HCT116 (cell line): ENCODE measurements at regions not wholly inside any gene's neighbourhood (a gene's known extent, or its start where the extent isn't known, plus 50 kb on each side); places are given as distances from the start of the nearest gene placed in this dataset.

Source experiments
- ATAC-seq: fragments of 200-7000 bp; cut with Tn5 transposase; 2 replicates; pipeline ENCODE4 v1.9.1; 2020; ENCODE audit warnings: mild to moderate bottlenecking, moderate library complexity
- BruUV-seq: library from RNA; stranded (reverse); fragments of 400-500 nt; replicated peaks from 2 replicates; lab custom pipeline; 2021; lab: Mats Ljungman, UMichigan
- CTCF ChIA-PET: fragments of 300-600 bp; sonication (Branson Sonifier 250); formaldehyde crosslinking; loops from one replicate; lab custom pipeline; 2021; ENCODE audit warnings: antibody characterized with exemption; lab: Charles Lee
- POLR2A ChIA-PET: fragments of 300-600, 350-600 bp; sonication (Branson Sonifier 250); formaldehyde crosslinking; loops from one replicate; lab custom pipeline; 2021; ENCODE audit warnings: antibody characterized with exemption; lab: Charles Lee
- RAD21 ChIA-PET, 2 experiments: fragments of 300-600 bp; sonication (Branson Sonifier 250); formaldehyde crosslinking; loops; one replicate each; lab custom pipeline; 2023; ENCODE audit warnings: low total read pairs in 2 of 2; ENCODE audit not compliant: uncharacterized antibody in 2 of 2, unreplicated experiment in 2 of 2, low non-redundant PET in 1 of 2; lab: Charles Lee
- DNase-seq: peaks from one replicate; pipeline ENCODE4 v3.0.0-alpha.2; 2010; ENCODE audit warnings: low read depth, low spot score
- H2AFZ ChIP-seq: fragments of 200-600 bp; shearing (Covaris generic), sonication (generic); 2 replicates; pipeline ENCODE4 v1.6.1; 2017; ENCODE audit warnings: low read depth, mixed run types, mixed read lengths, antibody characterized with exemption, low read length; ENCODE audit not compliant: poor library complexity, severe bottlenecking
- H3K27ac ChIP-seq: 2 replicates; pipeline ENCODE4 v1.5.1; 2012; ENCODE audit warnings: low read depth, low read length
- H3K27me3 ChIP-seq: fragments of 200-600 bp; sonication (generic); 2 replicates; pipeline ENCODE4 v1.6.1; 2016; ENCODE audit warnings: mixed run types, low read length, mixed read lengths; ENCODE audit not compliant: insufficient read depth
- H3K36me3 ChIP-seq, 2 experiments: fragments of 200-500 bp in 1 of 2; fragments of 200-600 bp in 1 of 2; sonication (Bioruptor generic) in 1 of 2; sonication (generic) in 1 of 2; 2 replicates each; pipeline versions ENCODE4 v1.5.1 to v1.6.1; 2014 to 2016; ENCODE audit warnings: low read length in 2 of 2, inconsistent platforms in 1 of 2, mixed read lengths in 1 of 2, mixed run types in 1 of 2; ENCODE audit not compliant: insufficient read depth in 2 of 2, control insufficient read depth in 1 of 2
- H3K4me1 ChIP-seq, 2 experiments: fragments of 200-600 bp in 1 of 2; sonication (generic) in 1 of 2; 2 replicates each; pipeline versions ENCODE4 v1.5.1 to v1.6.1; 2012 to 2017; ENCODE audit warnings: low read length in 2 of 2, inconsistent platforms in 1 of 2, mild to moderate bottlenecking in 1 of 2, mixed read lengths in 1 of 2, mixed run types in 1 of 2, moderate library complexity in 1 of 2; ENCODE audit not compliant: insufficient read depth in 2 of 2, control insufficient read depth in 1 of 2
- H3K4me2 ChIP-seq: fragments of 200-600 bp; sonication (generic); 2 replicates; pipeline ENCODE4 v1.6.1; 2017; ENCODE audit warnings: mixed run types, low read length, mixed read lengths
- H3K4me3 ChIP-seq, 2 experiments: fragments of 200-600 bp in 1 of 2; sonication (generic) in 1 of 2; replicated peaks in 1 of 2; 2 replicates each; pipeline ENCODE4 v1.5.1; 2011 to 2016; ENCODE audit warnings: low read length in 2 of 2, control low read depth in 1 of 2, low read depth in 1 of 2, mild to moderate bottlenecking in 1 of 2, mixed read lengths in 1 of 2, mixed run types in 1 of 2
- H3K79me2 ChIP-seq: fragments of 200-600 bp; sonication (generic); 2 replicates; pipeline ENCODE4 v1.6.1; 2017; ENCODE audit warnings: mild to moderate bottlenecking, mixed run types, low read length, moderate library complexity, mixed read lengths; ENCODE audit not compliant: insufficient read depth
- H3K9ac ChIP-seq: fragments of 200-600 bp; sonication (generic); 2 replicates; pipeline ENCODE4 v1.6.1; 2016; ENCODE audit warnings: low read length, mixed read lengths
- H3K9me2 ChIP-seq: fragments of 200-600 bp; sonication (generic), shearing (Covaris generic); 2 replicates; pipeline ENCODE4 v1.6.1; 2017; ENCODE audit warnings: mixed run types, mild to moderate bottlenecking, moderate library complexity; ENCODE audit not compliant: insufficient read depth
- H3K9me3 ChIP-seq, 2 experiments: fragments of 200-500 bp in 1 of 2; fragments of 200-600 bp in 1 of 2; sonication (Bioruptor generic) in 1 of 2; sonication (generic) in 1 of 2; 2 replicates each; pipeline ENCODE4 v1.6.1; 2014 to 2017; ENCODE audit warnings: low read length in 2 of 2, mixed read lengths in 2 of 2, inconsistent platforms in 1 of 2, low read depth in 1 of 2, mild to moderate bottlenecking in 1 of 2, mixed run types in 1 of 2, moderate library complexity in 1 of 2; ENCODE audit not compliant: control insufficient read depth in 1 of 2, insufficient read depth in 1 of 2
- H4K20me1 ChIP-seq: fragments of 200-600 bp; sonication (generic), shearing (Covaris generic); 2 replicates; pipeline ENCODE4 v1.6.1; 2017; ENCODE audit warnings: mixed run types, mild to moderate bottlenecking, moderate library complexity; ENCODE audit not compliant: insufficient read depth
- CBX3 ChIP-seq: IDR thresholded peaks from 2 replicates; pipeline ENCODE4 v1.6.1; 2012; ENCODE audit warnings: low read depth
- ELF1 ChIP-seq: IDR thresholded peaks from 2 replicates; pipeline ENCODE4 v1.6.1; 2012; ENCODE audit warnings: low read depth, borderline replicate concordance
- EZH2 ChIP-seq: fragments of 200-600 bp; sonication (generic); IDR thresholded peaks from 2 replicates; pipeline ENCODE4 v1.6.1; 2017; ENCODE audit warnings: antibody characterized with exemption, mixed run types
- EZH2phosphoT487 ChIP-seq: fragments of 200-600 bp; IDR thresholded peaks from 2 replicates; pipeline ENCODE4 v1.6.1; 2018; ENCODE audit warnings: antibody characterized with exemption, borderline replicate concordance
- FOSL1 ChIP-seq: IDR thresholded peaks from 2 replicates; pipeline ENCODE4 v1.6.1; 2012; ENCODE audit warnings: low read depth
- SIN3A ChIP-seq: IDR thresholded peaks from 2 replicates; pipeline ENCODE4 v1.6.1; 2012; ENCODE audit warnings: low read depth
- SRF ChIP-seq: IDR thresholded peaks from 2 replicates; pipeline ENCODE4 v1.6.1; 2012; ENCODE audit warnings: low read depth
- TCF7L2 ChIP-seq: IDR thresholded peaks from 2 replicates; pipeline ENCODE4 v1.7.0; 2011; ENCODE audit warnings: borderline replicate concordance, inconsistent platforms; ENCODE audit not compliant: insufficient read depth, insufficient read length; ENCODE audit errors: extremely low read depth
- YY1 ChIP-seq: IDR thresholded peaks from 2 replicates; pipeline ENCODE4 v1.6.1; 2011; ENCODE audit warnings: low read length, low read depth, moderate library complexity, mild to moderate bottlenecking; ENCODE audit not compliant: insufficient replicate concordance; ENCODE audit errors: extremely low read depth
- intact Hi-C: fragments of 100-400 bp; cut with micrococcal nuclease; formaldehyde crosslinking; loops from 2 replicates; pipeline ENCODE4 v1.10.0; 2022
- TF ChIP-seq, protein P1 (sequence below): IDR thresholded peaks from 2 replicates; pipeline ENCODE4 v1.6.1; 2012; ENCODE audit warnings: low read depth

- Histone ChIP-seq H3K9me2 (no peaks in the 10 kb centered on the region), H3K79me2 (no peaks in the 10 kb centered on the region), H3K27me3 (no peaks in the 10 kb centered on the region), H3K4me2 (no peak overlapping the region), H3K27ac (no peak overlapping the region), H3K9ac (no peak overlapping the region), H4K20me1 (no peaks in the 10 kb centered on the region), H3K9me3 (no peaks in the 10 kb centered on the region), H3K36me3 (no peaks in the 10 kb centered on the region), H3K4me3 (no peak overlapping the region), H2AFZ (no peak overlapping the region), H3K4me1 (no peaks in the 10 kb centered on the region)
- no peak for TF ChIP-seq SRF
- TF ChIP-seq CBX3 = no peak
- TF ChIP-seq YY1 = no peak
- no peak for TF ChIP-seq FOSL1
- no peak for TF ChIP-seq EZH2
- TF ChIP-seq, protein P1, sequence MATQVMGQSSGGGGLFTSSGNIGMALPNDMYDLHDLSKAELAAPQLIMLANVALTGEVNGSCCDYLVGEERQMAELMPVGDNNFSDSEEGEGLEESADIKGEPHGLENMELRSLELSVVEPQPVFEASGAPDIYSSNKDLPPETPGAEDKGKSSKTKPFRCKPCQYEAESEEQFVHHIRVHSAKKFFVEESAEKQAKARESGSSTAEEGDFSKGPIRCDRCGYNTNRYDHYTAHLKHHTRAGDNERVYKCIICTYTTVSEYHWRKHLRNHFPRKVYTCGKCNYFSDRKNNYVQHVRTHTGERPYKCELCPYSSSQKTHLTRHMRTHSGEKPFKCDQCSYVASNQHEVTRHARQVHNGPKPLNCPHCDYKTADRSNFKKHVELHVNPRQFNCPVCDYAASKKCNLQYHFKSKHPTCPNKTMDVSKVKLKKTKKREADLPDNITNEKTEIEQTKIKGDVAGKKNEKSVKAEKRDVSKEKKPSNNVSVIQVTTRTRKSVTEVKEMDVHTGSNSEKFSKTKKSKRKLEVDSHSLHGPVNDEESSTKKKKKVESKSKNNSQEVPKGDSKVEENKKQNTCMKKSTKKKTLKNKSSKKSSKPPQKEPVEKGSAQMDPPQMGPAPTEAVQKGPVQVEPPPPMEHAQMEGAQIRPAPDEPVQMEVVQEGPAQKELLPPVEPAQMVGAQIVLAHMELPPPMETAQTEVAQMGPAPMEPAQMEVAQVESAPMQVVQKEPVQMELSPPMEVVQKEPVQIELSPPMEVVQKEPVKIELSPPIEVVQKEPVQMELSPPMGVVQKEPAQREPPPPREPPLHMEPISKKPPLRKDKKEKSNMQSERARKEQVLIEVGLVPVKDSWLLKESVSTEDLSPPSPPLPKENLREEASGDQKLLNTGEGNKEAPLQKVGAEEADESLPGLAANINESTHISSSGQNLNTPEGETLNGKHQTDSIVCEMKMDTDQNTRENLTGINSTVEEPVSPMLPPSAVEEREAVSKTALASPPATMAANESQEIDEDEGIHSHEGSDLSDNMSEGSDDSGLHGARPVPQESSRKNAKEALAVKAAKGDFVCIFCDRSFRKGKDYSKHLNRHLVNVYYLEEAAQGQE = no peak
- TF ChIP-seq EZH2phosphoT487 = no peak
- no peak for TF ChIP-seq ELF1
- TF ChIP-seq TCF7L2 = no peak
- no peak for TF ChIP-seq SIN3A
- ChIA-PET POLR2A (no interaction called here), CTCF (no interaction called here), RAD21 (no interaction called here)
- ATAC-seq = no peak
- no peak for DNase-seq
- intact Hi-C loops = no loop called here
- no TSS peak for BruUV-seq
Measured at GRCh38 chrX:110563282-110563681, 204.6 kb downstream of the RTL9 start.
